ENCODE measurements at regions not wholly inside any gene's neighbourhood (a gene's known extent, or its start where the extent isn't known, plus 50 kb on each side); places are given as distances from the start of the nearest gene placed in this dataset.

DNA sequence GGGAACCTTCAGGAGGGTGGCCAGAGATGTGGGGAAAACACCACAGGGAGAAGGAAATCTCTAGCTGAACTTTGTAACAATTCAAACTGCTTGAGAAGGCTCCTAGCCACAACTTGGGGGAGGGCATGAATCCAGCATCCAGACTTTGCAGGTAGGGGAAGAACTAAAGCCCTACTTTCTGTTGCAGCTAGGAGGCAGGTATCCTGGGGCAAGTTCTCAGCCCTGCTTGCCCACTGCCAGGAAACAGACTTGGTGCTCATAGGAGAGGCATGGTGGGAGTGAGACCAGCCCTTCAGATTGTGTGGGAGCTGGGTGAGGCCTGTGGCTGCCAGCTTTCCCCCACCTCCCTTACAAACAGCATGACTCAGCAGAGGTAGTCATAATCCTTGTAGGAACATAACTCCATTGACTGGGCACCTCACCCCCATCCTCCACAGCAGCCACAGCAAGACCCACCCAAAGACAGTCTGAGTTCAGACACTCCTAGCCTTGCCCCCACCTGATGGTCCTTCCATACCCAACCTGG, 209.5 kb upstream of the CPEB2 start:
- TF ChIP-seq, protein P1, sequence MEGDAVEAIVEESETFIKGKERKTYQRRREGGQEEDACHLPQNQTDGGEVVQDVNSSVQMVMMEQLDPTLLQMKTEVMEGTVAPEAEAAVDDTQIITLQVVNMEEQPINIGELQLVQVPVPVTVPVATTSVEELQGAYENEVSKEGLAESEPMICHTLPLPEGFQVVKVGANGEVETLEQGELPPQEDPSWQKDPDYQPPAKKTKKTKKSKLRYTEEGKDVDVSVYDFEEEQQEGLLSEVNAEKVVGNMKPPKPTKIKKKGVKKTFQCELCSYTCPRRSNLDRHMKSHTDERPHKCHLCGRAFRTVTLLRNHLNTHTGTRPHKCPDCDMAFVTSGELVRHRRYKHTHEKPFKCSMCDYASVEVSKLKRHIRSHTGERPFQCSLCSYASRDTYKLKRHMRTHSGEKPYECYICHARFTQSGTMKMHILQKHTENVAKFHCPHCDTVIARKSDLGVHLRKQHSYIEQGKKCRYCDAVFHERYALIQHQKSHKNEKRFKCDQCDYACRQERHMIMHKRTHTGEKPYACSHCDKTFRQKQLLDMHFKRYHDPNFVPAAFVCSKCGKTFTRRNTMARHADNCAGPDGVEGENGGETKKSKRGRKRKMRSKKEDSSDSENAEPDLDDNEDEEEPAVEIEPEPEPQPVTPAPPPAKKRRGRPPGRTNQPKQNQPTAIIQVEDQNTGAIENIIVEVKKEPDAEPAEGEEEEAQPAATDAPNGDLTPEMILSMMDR (optimal IDR thresholded peaks at IDR 0.05 in 1 of 3, IDR thresholded peaks at IDR 0.05 in 1 of 3, conservative IDR thresholded peaks at IDR 0.05 in 1 of 3; ENCODE audit: extremely low read depth in 1 of 3, insufficient read depth in 2 of 3, low read length in 3 of 3), result peak; percentile 27 to 44 (median 30)
- TF ChIP-seq EZH2 (IDR thresholded peaks at IDR 0.05; ENCODE audit: low read length), result no peak
